OCI-LY7 (cell line): ENCODE measurements at regions not wholly inside any gene's neighbourhood (a gene's known extent, or its start where the extent isn't known, plus 50 kb on each side); places are given as distances from the start of the nearest gene placed in this dataset.

ENCODE experiments used
- BruUV-seq: library from RNA; stranded (reverse); fragments of 400-500 nt; replicated peaks from 2 replicates; lab custom pipeline; 2021; lab: Mats Ljungman, UMichigan
- CTCF ChIA-PET: fragments of 300-600 bp; sonication (Branson Sonifier 250); formaldehyde crosslinking; loops from one replicate; lab custom pipeline; 2022; ENCODE audit warnings: antibody characterized with exemption; ENCODE audit not compliant: unreplicated experiment; lab: Charles Lee
- POLR2A ChIA-PET: fragments of 300-600 bp; sonication (Branson Sonifier 250); formaldehyde crosslinking; loops from one replicate; lab custom pipeline; 2022; ENCODE audit warnings: antibody characterized with exemption; lab: Charles Lee
- DNase-seq: peaks from one replicate; pipeline ENCODE4 v3.0.0-alpha.2; 2015; ENCODE audit warnings: low spot score
- H2AFZ ChIP-seq: fragments of 200-600 bp; sonication (generic), shearing (Covaris generic); 2 replicates; pipeline ENCODE4 v1.6.1; 2014; ENCODE audit warnings: mild to moderate bottlenecking, antibody characterized with exemption, low read length, moderate library complexity
- H3K27ac ChIP-seq: fragments of 200-600 bp; sonication (generic); 2 replicates; pipeline ENCODE4 v1.5.1; 2014; ENCODE audit warnings: mixed run types, low read depth, mild to moderate bottlenecking, moderate library complexity, low read length, inconsistent platforms; ENCODE audit not compliant: poor library complexity, severe bottlenecking
- H3K36me3 ChIP-seq: fragments of 200-600 bp; sonication (generic); 2 replicates; pipeline ENCODE4 v1.6.1; 2014; ENCODE audit warnings: mild to moderate bottlenecking, antibody characterized with exemption, low read length, moderate library complexity, mixed read lengths; ENCODE audit not compliant: insufficient read depth
- H3K4me1 ChIP-seq: fragments of 200-600 bp; sonication (generic); 2 replicates; pipeline ENCODE4 v1.5.1; 2014; ENCODE audit warnings: mild to moderate bottlenecking, low read length; ENCODE audit not compliant: insufficient read depth, poor library complexity, severe bottlenecking
- H3K4me2 ChIP-seq: fragments of 200-600 bp; sonication (generic); 2 replicates; pipeline ENCODE4 v1.6.1; 2014; ENCODE audit warnings: mild to moderate bottlenecking, low read length
- H3K4me3 ChIP-seq: fragments of 200-600 bp; sonication (generic); 2 replicates; pipeline ENCODE4 v1.5.1; 2014; ENCODE audit warnings: mild to moderate bottlenecking, low read depth, low read length; ENCODE audit not compliant: poor library complexity, severe bottlenecking
- H3K79me2 ChIP-seq: fragments of 200-600 bp; sonication (generic); 2 replicates; pipeline ENCODE4 v1.6.1; 2016; ENCODE audit warnings: low read depth, mild to moderate bottlenecking, low read length, moderate library complexity, mixed read lengths; ENCODE audit not compliant: insufficient read depth
- H3K9me2 ChIP-seq: fragments of 200-600 bp; sonication (generic); 2 replicates; pipeline ENCODE4 v1.6.1; 2016; ENCODE audit warnings: mild to moderate bottlenecking, low read length, mixed read lengths; ENCODE audit not compliant: insufficient read depth
- H3K9me3 ChIP-seq: fragments of 200-600 bp; sonication (generic); 2 replicates; pipeline ENCODE4 v1.6.1; 2014; ENCODE audit warnings: mild to moderate bottlenecking, mixed run types, low read length, mixed read lengths
- H4K20me1 ChIP-seq: fragments of 200-600 bp; sonication (generic); 2 replicates; pipeline ENCODE4 v1.6.1; 2014; ENCODE audit warnings: mild to moderate bottlenecking, antibody characterized with exemption, low read length, moderate library complexity, mixed read lengths; ENCODE audit not compliant: insufficient read depth
- EZH2phosphoT487 ChIP-seq: fragments of 200-600 bp; sonication (generic); IDR thresholded peaks from 2 replicates; pipeline ENCODE4 v1.6.1; 2018; ENCODE audit warnings: low read depth, borderline replicate concordance, mild to moderate bottlenecking, mixed run types, antibody characterized with exemption, low read length, moderate library complexity, mixed read lengths
- intact Hi-C: fragments of 100-400 bp; cut with micrococcal nuclease; formaldehyde crosslinking; loops from one replicate; pipeline ENCODE4 v1.10.0; 2022; ENCODE audit not compliant: unreplicated experiment
- TF ChIP-seq, protein P1 (sequence below): fragments of 200-600 bp; sonication (generic); conservative IDR thresholded peaks from 2 replicates; pipeline ENCODE4 v1.5.1; 2014; ENCODE audit warnings: mild to moderate bottlenecking, antibody characterized with exemption, low read length, moderate library complexity, mixed read lengths

DNA sequence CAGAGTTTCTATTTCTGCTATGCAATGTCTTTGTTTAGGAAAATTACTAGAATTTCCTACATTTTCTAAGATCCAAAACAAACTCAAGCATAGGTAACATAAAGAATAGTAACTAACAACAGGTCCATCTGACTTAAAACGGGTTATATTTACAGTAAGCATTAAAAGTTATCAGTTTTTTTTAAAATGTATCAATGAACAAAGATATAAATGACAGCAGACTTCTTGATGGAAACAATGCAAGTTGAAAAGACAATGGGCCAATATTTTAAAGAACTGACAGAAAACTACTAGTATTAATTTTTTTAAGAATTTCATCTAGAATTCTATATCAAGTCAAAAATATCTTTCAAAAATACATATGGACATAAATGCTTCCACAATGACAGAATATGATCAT lies 367.1 kb upstream of the MGAT4C start:
- peaks cover 5% of the 10 kb centered on the region; the same call in 1 of the 2 replicates for H3K9me3 ChIP-seq
- no peaks in the 10 kb centered on the region for H3K79me2 ChIP-seq
- H3K9me2 ChIP-seq = no peaks in the 10 kb centered on the region
- no peak for TF ChIP-seq EZH2phosphoT487
- TF ChIP-seq, protein P1, sequence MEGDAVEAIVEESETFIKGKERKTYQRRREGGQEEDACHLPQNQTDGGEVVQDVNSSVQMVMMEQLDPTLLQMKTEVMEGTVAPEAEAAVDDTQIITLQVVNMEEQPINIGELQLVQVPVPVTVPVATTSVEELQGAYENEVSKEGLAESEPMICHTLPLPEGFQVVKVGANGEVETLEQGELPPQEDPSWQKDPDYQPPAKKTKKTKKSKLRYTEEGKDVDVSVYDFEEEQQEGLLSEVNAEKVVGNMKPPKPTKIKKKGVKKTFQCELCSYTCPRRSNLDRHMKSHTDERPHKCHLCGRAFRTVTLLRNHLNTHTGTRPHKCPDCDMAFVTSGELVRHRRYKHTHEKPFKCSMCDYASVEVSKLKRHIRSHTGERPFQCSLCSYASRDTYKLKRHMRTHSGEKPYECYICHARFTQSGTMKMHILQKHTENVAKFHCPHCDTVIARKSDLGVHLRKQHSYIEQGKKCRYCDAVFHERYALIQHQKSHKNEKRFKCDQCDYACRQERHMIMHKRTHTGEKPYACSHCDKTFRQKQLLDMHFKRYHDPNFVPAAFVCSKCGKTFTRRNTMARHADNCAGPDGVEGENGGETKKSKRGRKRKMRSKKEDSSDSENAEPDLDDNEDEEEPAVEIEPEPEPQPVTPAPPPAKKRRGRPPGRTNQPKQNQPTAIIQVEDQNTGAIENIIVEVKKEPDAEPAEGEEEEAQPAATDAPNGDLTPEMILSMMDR = no peak
- ChIA-PET CTCF (no interaction called here), POLR2A (interaction anchor here (1.5 kb wide), 1 partner anchor 12 kb away, joined by 9 read pairs; no protein-coding TSS in a partner anchor)
- BruUV-seq = no TSS peak
- H3K27ac ChIP-seq = no peak overlapping the region
- intact Hi-C loops = no loop called here
- no peaks in the 10 kb centered on the region for H4K20me1 ChIP-seq
- no peak for DNase-seq
- no peaks in the 10 kb centered on the region for H3K36me3 ChIP-seq
- H3K4me3 ChIP-seq = no peak overlapping the region
- H2AFZ ChIP-seq = no peak overlapping the region
- H3K4me2 ChIP-seq = no peak overlapping the region
- no peaks in the 10 kb centered on the region for H3K4me1 ChIP-seq

DNA sequence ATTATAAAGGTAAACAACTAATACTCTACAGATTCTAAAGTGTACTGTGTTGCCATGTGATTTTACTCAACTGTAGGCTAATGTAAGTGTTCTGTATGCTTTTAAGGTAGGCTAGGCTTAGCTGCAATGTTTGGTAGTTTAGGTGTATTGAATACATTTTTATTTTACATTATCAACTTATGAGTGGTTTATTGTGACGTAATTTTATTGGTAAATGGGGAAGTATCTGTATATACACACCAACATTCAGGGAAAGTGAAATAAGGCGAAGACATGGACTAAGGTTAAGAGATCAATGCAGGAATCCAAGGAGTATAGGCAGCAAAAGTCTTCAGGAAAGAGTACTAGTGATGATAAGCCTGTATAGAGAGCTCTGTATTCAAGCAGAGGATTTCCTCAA lies 365.8 kb upstream of the MGAT4C start:
- H4K20me1 ChIP-seq = no peaks in the 10 kb centered on the region
- H3K4me3 ChIP-seq = no peak overlapping the region
- no TSS peak for BruUV-seq
- H3K4me1 ChIP-seq = no peaks in the 10 kb centered on the region
- no peaks in the 10 kb centered on the region for H3K9me2 ChIP-seq
- no peak overlapping the region for H3K4me2 ChIP-seq
- DNase-seq = no peak
- H3K27ac ChIP-seq = no peak overlapping the region
- ChIA-PET CTCF (no interaction called here), POLR2A (interaction anchor here (1.1 to 1.5 kb wide), 2 partner anchors 13 to 27 kb away, joined by 3 to 9 read pairs; no protein-coding TSS in a partner anchor)
- intact Hi-C loops = no loop called here
- peaks cover 5% of the 10 kb centered on the region; the same call in 1 of the 2 replicates for H3K9me3 ChIP-seq
- H2AFZ ChIP-seq = no peak overlapping the region
- no peaks in the 10 kb centered on the region for H3K79me2 ChIP-seq
- no peaks in the 10 kb centered on the region for H3K36me3 ChIP-seq
- TF ChIP-seq, protein P1 = no peak
- TF ChIP-seq EZH2phosphoT487 = no peak

DNA sequence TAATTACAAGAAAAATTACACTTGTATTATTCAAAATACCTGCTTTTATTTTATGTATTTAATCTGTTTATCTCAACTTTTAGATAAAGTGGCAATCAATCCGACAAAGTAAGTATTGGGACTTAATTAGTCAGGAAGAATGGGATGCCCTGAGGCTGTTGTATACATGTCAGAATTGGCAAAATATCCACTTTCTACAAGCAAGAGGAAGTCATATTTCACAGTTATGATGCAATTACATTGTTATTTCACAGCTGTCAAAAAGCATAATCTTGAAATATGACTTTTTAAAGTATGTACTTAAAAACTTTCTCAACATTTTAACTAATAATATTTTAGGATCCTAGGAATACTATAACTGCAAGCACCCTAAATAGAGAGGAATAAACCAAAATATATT lies 357.1 kb upstream of the MGAT4C start:
- BruUV-seq = no TSS peak
- ChIA-PET CTCF (no interaction called here), POLR2A (no interaction called here)
- intact Hi-C loops = no loop called here
- Histone ChIP-seq H3K4me2 (no peak overlapping the region), H4K20me1 (no peaks in the 10 kb centered on the region), H3K79me2 (no peaks in the 10 kb centered on the region), H3K4me3 (no peak overlapping the region), H3K4me1 (no peaks in the 10 kb centered on the region), H2AFZ (no peak overlapping the region), H3K9me2 (no peaks in the 10 kb centered on the region), H3K27ac (no peak overlapping the region), H3K9me3 (peaks cover 5% of the 10 kb centered on the region; the same call in 1 of the 2 replicates), H3K36me3 (no peaks in the 10 kb centered on the region)
- TF ChIP-seq, protein P1 = no peak
- TF ChIP-seq EZH2phosphoT487 = no peak
- DNase-seq = no peak
